ENCODE measurements at regions not wholly inside any gene's neighbourhood (a gene's known extent, or its start where the extent isn't known, plus 50 kb on each side); places are given as distances from the start of the nearest gene placed in this dataset.
A peak's percentile ranks its signal among the peaks of the same experiment; 100 is the strongest.

DNA sequence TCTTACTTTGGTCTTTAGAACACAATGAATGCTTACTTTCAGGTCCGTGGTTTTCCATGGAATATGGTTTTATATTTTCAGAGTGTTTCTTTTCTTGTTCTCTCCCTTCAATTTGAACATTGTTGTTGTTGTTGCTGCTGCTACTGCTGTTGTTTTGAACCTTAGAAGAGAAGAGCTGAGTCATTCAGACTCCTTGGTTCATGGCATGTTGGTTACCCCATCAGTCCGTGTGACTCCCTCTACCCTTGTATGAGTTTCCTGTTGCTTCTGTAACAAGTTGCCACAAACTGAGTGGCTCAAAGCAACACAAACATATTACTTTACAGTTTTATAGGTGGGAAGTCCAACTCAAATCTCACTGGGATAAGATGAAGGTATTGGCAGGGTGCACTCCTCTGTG, 511.0 kb downstream of the INSC start:
- DNase-seq = no peak

DNA sequence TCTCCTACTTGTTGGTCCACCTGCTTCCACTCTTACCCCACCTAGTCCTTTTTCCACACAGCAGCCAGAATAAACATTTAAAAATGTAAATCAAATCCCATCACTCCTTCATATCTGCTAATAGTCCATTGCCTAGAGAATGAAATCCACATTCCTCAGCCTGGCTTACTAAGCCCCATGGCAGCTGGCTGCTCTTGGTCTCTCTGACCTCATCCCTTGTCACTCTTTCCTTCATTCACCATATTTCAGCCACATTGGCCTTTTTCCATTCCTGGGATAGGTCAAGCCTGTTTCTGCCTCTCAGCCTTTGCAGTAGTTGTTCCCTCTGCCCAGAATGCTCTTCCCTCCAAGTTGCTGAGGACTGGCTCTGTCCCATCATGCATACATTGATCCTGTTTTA, 512.8 kb downstream of the INSC start:
- no peak for DNase-seq

DNA sequence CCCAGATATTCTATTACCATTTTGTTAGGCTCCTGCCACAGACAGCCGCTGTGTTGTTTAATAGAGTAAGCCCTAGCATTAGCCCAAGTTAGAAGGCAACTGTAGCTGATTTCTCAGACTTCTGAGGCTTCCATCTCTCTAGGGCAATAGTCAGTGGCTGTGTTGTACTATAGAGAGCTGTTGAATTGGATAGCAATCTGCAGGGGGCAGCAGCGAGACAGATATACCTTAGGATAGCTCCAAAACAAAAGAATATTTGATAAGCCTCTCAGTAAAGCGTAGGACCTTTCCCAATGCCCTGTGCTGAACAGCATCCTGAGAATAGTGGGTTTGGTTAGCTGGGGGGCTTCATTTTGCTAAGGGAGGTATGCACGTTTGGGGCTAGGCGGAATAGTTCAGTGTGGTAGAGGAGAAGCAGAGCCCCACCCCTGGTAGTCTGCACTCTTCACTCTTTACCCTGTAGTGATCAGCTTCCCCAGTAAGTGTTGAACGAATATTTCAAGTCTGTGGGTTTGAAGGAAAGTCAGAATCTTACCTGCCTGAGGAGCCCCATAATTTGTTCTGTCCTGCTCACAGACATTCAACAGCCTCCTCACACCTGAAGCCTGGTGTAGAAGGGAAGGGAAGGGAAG, 515.1 kb downstream of the INSC start:
- DNase-seq = no peak

DNA sequence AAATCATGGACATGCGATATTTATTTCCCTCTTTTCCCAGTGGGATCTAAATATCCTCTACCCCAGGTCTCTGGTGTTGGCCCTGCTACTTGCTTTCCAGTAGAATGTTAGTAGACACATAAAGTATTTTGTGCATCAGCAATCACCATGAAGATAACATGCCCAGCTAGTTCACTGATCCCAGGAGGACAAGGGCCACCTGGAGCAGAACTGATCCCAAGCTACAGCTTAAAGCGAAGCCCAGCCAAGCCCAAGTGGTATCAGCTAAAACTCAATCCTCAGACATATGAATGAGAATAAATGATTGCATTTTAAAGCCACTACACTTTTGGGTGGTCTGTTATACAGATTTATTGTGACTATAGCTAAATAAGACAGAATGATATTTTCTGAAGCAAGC, 516.2 kb downstream of the INSC start:
- no peak for DNase-seq

DNA sequence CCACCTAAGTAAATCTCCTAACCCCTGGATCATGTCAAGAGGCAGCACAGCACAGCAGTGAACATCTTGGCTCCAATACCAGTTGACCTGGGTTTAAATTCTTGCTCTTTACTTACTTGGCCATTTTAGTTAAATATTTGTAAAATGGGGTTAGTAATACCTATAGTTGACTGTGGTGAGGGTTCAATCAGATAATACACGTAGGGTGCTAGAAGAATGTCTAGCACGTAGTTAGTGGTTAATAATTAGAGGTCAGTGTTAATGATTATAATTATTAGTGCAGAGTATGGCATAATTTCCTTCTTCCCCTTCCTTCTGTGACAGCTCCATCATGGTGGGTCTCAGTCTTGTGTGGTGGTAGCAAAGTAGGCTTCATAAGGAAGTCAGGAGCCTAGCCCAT, 520.8 kb downstream of the INSC start:
- DNase-seq = no peak

DNA sequence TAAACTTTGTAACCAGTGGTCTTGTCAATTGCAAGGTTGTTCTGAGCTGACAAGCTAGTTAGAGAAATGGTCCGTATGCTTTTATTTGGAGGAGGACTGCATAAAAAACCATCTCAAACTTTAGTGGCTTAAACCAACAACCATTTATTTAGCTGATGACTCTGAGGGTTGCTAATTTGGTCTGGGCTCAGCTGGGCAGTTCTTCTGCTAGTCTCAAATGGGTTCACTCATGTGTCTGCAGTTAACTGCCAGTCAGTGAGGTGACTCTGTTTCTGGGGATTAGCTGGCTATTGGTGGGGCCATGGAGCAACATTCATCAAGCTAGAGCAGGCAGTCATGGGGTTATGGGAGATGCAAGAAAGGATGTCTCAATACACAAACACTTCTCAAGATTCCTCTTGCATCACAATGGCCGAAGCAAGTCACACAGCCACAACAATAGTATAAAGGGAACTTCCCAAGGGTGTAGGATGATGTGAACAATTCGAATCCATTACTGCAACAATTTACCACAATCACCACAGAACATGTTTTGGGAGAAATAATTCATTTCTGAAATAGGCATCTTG, 521.9 kb downstream of the INSC start:
- no peak for DNase-seq

DNA sequence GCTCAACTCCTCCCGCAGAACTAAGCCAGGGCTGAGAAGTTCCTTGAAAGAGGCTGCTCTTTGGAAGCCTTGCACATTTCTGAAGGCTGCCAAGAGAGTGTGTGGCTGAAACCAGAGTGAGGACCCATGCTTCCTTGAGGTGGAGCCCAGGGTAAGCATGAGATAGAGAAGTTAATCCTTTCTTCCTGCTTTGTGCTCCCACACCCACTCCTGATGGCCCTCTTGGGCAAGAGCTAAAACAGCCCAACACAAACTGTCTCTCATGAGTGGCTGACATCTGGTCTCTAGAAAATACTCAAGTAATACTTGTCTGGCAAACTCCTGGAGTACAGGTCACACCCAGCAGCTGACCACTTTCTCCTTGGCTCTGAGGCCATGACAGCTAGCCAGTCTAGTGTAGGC, 523.7 kb downstream of the INSC start:
- no peak for DNase-seq

DNA sequence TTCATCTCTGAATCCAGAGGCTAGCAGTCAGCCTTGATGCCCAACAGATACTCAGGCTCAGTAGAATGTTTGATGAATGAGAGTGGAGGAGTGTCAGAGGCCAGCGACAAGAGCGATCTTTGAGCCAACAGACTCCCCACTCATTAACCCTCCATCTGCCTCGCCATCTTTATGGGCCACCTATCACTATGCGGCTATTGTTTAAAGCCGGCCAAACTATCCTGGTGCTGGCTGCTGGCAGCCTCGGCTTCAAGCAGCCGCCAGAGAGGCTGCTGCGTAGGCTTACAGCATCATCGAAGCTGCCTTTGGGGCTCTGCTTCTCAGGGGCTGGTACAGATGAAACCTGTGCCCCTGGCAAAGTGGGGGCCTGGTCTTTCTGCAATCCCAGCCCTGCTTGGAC, 525.6 kb downstream of the INSC start:
- DNase-seq = no peak

DNA sequence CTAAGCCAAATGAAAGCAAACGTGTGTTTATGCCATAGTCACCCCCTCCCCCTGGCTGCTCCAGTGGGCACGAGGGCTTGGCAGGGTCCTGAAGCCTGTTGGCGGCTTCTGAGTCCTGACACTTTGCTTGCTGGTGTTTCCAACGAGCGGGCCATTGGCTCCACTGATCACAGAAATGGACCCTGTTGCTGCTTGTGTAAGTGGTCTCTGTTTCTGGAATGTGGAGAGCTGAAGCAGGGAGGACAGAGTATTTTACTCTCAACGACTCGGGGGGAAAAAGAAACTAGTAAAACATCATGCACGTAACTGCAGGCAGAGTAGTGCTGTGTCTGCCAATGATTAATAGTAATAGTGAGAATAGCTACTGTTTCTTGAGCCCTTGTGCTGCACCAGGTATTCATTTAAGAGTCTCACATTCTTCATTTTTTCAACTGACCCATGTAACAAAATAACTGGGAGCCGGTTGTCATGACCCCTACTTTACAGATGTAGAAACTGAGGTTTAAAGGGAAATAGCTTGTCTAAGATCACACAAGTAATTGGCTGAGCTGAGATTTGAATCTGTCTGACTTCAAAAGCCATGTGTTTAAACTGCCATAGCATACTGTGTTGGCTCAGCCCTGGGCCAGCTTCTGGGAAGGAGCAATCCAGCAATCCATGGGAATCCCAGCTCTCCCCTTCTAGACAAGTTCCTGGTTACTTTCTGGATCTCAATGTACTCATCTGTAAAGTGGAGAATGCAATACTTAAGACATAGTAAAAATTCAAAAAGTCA, 526.7 kb downstream of the INSC start:
- DNase-seq = no peak

DNA sequence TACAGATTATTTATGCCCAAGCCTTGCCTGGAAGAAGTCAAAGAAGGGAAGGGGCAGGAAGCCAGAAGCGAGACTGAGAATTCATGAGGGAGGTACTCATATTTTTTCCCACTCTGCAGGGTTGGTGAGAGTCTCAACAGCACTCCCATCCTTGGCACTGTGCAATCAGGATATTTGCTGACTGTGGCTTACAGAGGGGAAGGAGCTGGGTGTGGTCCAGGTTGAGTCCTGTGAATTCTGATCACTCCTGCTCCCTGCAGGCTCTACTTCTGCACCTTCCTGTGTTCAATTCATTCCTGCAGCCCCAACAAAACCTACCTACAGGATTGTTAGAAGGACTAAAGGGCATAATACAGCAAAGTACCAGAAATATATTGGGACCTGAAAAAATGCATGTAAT, 530.5 kb downstream of the INSC start:
- DNase-seq = no peak

DNA sequence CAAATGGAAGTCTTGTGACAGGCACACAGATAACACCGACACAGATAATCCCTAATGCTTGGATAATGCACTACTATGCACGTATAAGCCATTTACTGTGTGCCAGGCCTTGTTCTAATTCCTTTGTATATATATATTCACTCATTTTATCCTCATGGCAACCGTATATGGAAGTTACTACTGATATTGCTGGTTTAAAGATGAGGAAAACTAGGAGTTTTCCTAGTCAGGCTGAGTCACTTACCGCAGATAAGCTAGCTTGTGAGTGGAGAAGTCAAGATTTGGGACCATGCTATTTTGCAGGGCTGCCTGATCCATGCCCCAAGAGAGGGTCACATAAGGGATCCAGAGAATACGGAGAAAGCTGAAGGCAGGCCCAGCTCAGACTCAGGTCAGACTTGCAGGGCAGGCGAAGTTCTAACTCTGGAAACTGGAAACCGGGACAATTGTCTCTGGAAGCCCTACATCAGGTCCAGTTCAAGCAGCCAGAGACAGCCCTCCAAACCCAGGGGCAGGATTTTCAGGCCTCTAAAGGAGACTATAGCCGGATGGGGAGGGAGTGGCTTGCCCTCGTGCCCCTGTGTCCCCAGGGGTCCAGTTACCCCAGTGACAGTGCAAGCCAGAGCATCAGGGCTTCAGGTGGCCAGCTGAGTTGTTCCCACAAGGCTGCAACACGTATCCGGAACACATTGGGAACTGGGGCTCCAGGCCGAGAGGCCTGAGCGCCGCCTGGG, 534.8 kb downstream of the INSC start:
- DNase-seq = no peak

DNA sequence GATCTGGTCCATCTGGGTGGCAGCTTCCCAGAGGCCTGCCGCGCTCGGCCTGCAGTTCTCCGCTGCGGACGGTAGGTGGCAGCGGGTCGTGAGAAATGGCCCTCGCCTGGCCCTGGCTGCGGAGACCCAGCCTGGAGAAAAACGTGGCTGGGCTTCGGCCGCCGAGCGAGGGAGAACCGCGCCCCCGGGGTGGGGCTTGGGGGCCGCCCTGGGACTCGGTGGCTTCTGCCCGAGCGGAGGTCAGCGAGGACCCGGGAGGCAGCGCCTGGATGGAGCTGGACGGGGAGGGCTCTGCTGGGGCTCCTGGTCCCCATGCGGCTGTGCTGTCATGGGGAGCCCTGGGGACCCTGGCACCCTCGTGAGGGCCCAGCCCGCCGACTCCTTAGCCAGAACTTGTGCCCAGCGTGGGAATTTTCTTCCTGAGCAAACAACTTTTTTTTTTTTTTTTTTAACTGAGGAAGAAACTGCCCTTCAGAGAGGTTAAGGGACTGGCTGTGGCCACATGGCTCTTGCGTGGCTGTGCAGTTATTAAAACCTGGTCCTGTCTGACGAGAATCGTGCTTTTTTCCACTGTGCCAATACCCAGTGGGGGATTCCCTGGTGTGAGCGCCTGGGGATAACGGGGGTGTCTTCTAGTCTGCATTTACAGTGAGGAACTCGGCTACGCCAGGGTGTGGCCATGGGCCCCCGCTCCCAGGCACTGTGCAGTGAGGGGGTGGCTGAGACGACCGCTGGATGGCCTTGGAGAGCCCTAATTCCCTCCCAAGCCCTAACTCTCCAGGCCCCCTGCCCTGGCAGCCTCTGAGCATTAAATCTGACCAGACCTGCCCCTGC, 535.6 kb downstream of the INSC start:
- peak; percentile 36 for DNase-seq

DNA sequence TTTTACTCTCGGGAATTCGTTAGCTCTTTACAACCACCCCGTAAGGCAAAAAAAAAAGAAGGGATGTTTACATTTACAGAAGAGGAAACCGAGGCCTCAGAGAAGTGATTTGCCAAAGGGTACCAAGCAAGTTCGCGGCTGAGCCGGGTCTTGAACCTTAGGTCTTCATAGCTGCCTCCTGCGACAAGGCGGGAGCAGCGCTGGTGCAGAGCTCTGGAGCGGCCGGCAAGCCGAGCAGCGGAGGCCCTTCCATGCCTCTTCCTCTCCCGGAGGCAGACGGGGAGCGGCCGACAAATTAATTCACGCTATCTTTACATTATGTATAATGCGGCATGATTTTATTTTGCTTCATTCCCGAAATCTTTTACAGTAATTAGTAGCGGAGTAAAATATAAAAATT, 536.3 kb downstream of the INSC start:
- DNase-seq = no peak

DNA sequence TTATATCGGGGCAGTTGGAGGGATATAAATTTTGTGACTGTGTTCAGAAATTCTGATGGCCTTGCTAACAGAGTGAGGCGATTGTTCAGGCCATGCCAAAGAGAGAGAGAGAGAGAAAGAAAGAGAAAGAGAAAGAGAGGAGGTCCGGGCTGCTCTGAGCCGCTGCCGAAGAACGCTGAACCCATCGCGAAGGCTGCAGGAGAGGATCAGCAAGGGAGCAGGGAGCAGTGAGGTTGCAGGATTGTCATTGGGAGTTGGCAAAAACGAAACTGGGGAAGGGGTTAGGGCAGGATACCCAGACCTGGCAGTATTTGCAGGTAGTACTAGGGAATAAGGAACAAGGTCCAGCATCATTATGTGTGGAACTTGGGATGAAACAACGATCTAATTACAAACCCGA, 537.1 kb downstream of the INSC start:
- no peak for DNase-seq

DNA sequence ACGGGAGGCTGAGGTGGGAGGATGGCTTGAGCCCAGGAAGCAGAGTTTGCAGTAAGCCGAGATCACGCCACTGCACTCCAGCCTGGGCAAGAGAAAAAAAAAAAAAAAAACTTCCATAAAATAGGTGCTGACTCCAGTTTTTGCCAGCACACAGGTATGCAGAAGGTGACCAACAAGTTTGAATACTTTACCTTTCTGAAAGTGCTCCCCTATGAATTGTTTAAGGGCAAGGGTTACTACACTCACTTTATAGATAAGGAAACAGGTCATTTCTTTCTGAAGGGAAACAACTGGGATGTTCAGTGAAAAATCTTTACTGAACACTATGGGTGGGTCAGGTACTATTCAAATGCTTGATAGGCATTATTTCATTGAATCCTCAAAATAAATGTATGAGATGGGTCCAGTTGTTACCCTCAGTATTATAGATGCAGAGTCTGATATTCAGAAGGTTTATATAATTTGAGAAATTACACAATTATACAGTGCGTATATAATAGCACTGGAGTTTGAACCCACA, 538.5 kb downstream of the INSC start:
- DNase-seq = no peak

DNA sequence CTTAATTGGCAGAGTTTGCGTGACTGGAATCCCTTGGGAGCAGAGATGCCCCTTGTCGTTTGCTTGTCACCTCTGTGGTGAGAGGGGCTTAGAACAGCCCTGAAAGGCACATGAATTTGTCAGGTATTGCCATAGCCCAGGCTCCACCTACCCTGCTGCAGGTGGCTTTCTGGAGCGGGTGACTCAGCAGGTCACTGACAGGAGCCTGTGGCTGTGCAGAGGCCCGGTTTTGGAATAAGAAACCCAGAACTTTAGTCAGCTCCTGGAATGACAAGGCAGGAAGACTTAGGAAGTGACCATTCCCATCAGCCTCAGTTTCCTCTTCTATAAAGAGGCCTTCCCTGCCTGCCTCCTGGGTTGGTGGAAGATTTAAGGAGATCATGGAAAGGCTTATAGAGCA, 539.7 kb downstream of the INSC start:
- DNase-seq = no peak

DNA sequence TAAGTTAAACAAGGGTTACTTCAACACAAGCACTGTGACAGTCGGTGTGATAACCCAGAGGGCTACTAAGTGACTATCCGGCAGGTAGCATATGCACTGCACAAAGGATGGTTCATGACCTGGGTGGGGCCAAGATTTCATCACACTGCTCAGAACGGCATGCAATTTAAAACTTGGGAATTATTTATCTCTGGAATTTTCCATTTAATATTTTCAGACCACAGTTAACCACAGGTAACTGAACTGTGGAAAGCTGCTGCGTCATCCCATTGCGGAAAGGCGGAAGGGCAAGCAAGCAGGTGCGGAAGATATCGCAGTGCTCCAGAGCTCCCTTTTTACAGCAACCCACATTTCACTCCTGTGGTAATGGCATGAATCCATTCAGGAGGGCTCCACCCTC, 540.8 kb downstream of the INSC start:
- DNase-seq = no peak

DNA sequence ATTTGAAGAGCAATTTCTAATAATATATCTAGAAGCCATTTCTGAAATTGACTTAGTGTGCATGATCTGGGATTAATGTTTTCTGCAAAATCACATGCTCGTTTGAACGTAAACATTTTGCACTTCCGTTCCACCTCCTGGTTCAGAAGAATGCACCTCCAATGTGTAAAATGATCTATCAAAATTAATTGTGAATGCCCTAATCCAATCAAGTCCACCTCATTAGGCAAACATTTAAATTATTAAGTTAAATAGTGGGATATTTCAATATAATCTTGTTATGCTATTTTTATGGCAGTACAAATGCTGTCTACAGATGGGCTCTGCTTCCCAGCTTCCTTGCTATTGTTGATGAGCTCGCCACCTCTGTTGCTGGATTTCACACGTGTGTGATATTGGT, 542.5 kb downstream of the INSC start:
- no peak for DNase-seq

DNA sequence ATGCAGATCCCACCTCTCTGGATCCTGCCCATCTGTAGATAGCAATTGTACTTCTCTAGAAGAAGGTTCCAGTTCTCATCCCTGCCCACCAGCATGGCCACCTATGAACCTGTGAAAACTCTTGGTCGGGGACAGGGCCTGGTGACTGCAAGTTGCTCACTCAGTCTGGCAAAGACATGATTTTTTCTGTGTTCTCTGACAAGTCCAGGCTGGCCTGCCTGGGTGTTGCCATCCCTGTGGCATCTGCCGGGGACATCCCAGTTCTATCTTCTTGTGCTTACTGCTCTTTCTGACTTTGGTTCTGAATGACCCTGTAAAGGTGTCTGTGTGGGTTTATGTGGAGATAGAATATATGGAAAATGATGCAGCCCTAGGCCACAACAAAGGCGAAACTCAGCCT, 545.8 kb downstream of the INSC start:
- no peak for DNase-seq

DNA sequence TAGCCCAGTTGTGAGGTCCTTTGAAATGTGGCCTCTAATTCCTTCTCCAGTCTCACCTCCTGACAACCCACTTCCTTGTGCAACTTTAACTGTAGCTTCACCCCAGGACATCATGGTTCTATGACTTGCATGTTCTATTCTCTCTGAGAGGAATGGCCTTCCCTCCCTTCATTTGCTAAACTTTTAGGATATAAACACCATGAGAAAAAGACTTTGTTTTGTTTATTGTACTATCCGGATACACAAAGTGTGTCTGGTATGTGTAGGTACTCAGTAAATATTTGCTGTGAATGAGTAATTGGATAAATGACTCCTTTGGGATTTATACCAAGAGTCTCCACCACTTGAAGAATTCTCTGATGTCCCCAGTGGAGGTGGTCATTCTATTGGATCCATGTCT, 547.6 kb downstream of the INSC start:
- no peak for DNase-seq

DNA sequence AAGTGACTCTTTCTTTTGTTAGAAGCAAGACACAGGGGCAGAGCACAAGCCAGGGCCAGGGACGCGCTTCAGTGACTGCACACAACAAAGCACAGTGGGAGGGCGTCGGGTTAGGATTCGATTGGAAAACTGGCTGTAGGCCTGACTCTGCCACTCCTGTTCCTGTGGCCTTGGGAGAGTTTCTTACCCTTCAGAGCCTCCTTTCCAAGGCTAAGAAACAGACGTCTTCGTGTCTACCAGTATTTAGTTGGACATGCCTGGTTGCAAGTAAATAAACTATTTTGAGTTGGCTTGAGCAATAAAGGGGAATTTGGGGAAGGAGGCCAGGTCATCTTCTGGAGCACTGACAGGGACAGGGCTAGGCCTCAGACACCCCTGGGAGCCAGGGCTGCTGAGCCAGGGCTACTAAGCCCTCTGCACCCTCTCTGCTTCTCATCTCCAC, 549.1 kb downstream of the INSC start:
- no peak for DNase-seq

DNA sequence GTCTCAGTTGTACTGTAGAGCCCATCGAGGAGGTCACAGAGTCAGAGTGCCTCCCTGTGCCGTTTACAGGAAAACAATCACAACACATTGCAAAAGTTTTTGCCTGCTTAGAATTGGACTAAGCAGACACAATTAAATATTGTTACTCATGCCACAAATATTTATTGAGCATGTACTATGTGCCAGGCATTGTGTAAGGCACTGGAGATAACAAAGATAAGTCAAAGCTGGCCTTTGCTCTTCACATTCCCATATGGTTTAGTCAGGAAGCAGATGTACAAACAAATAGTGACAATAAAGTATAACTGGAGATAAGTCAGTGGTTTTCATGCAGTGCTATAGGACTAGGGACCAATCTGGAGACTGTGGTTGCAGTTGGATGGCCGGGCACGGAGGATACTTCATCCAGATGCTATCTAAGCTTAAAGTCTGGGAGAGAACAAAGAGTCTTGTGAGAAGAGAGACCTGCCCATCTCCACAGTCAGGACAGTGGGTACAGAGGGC, 550.7 kb downstream of the INSC start:
- DNase-seq = no peak
